ENCODE measurements at regions not wholly inside any gene's neighbourhood (a gene's known extent, or its start where the extent isn't known, plus 50 kb on each side); places are given as distances from the start of the nearest gene placed in this dataset.

DNA sequence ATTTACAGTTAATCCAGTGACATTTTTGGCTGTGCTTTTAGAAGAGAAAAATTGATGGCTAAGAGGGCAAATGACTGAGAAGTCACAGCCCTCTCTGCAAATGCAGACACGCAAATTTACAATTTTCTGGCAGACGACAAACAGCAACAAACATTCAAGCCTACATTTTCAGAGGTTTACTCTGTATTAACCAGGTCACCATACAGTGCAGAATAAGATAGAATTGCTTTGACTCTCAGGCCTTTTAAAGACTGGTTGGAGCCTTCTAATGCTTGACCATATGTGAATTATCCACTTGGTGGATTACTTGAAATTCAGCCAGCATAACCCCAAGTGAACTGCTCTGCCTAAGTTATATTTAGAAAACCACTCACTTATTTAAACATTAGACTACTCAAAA lies 65.5 kb upstream of the FOXN2 start:
- no peaks in the 10 kb centered on the region for H3K27me3 Mint-ChIP-seq (ENCODE audit: insufficient read depth, low read depth, poor library complexity)
- peaks cover 10% of the 10 kb centered on the region for H3K4me1 Mint-ChIP-seq
- TF ChIP-seq, protein P1, sequence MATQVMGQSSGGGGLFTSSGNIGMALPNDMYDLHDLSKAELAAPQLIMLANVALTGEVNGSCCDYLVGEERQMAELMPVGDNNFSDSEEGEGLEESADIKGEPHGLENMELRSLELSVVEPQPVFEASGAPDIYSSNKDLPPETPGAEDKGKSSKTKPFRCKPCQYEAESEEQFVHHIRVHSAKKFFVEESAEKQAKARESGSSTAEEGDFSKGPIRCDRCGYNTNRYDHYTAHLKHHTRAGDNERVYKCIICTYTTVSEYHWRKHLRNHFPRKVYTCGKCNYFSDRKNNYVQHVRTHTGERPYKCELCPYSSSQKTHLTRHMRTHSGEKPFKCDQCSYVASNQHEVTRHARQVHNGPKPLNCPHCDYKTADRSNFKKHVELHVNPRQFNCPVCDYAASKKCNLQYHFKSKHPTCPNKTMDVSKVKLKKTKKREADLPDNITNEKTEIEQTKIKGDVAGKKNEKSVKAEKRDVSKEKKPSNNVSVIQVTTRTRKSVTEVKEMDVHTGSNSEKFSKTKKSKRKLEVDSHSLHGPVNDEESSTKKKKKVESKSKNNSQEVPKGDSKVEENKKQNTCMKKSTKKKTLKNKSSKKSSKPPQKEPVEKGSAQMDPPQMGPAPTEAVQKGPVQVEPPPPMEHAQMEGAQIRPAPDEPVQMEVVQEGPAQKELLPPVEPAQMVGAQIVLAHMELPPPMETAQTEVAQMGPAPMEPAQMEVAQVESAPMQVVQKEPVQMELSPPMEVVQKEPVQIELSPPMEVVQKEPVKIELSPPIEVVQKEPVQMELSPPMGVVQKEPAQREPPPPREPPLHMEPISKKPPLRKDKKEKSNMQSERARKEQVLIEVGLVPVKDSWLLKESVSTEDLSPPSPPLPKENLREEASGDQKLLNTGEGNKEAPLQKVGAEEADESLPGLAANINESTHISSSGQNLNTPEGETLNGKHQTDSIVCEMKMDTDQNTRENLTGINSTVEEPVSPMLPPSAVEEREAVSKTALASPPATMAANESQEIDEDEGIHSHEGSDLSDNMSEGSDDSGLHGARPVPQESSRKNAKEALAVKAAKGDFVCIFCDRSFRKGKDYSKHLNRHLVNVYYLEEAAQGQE (IDR thresholded peaks at IDR 0.05; ENCODE audit: unreplicated experiment), result no peak
- TF ChIP-seq JUNB (IDR thresholded peaks at IDR 0.05; ENCODE audit: unreplicated experiment) (no peak), EZH2phosphoT487 (IDR thresholded peaks at IDR 0.05; ENCODE audit: unreplicated experiment) (no peak), NANOG (IDR thresholded peaks at IDR 0.05; ENCODE audit: borderline replicate concordance) (no peak), POLR2AphosphoS5 (IDR thresholded peaks at IDR 0.05; ENCODE audit: low read depth) (no peak), EZH2 (IDR thresholded peaks at IDR 0.05; ENCODE audit: low read depth, unreplicated experiment) (no peak), CREB1 (CRISPR knock-in tag; IDR thresholded peaks at IDR 0.05; ENCODE audit: low read depth) (no peak), ZNF114 (CRISPR knock-in tag; IDR thresholded peaks at IDR 0.05) (no peak)
- TF ChIP-seq, protein P2, sequence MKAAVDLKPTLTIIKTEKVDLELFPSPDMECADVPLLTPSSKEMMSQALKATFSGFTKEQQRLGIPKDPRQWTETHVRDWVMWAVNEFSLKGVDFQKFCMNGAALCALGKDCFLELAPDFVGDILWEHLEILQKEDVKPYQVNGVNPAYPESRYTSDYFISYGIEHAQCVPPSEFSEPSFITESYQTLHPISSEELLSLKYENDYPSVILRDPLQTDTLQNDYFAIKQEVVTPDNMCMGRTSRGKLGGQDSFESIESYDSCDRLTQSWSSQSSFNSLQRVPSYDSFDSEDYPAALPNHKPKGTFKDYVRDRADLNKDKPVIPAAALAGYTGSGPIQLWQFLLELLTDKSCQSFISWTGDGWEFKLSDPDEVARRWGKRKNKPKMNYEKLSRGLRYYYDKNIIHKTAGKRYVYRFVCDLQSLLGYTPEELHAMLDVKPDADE (IDR thresholded peaks at IDR 0.05), result no peak
- H2AFZ ChIP-seq, result no peak overlapping the region
- no peak overlapping the region for H3K27ac ChIP-seq (ENCODE audit: low read depth)
- no peaks in the 10 kb centered on the region for H3K9me3 Mint-ChIP-seq
- no peaks in the 10 kb centered on the region for H3K36me3 Mint-ChIP-seq (ENCODE audit: low read depth)
- ATAC-seq (no peak), DNase-seq (ENCODE audit: low spot score) (no peak)
- H3K9me2 ChIP-seq (ENCODE audit: insufficient read depth), result peaks cover 6% of the 10 kb centered on the region; the same call in 1 of the 2 replicates
- no peaks in the 10 kb centered on the region for H3K36me3 ChIP-seq (ENCODE audit: insufficient read depth)
- H3K79me2 ChIP-seq (replicated peaks; ENCODE audit: insufficient read depth), result no peaks in the 10 kb centered on the region
- H3K27ac Mint-ChIP-seq, result peak overlapping the region; percentile 56
- H3K4me1 ChIP-seq (ENCODE audit: insufficient read depth), result peaks cover 6% of the 10 kb centered on the region
- 0 out of 2 replicates have a peak overlapping the region, but pooled peaks have one; percentile 13 for H3K4me2 ChIP-seq
- H4K20me1 ChIP-seq (replicated peaks; ENCODE audit: insufficient read depth), result no peaks in the 10 kb centered on the region
- H3K4me3 ChIP-seq, result no peak overlapping the region
- H3K27me3 ChIP-seq (ENCODE audit: insufficient read depth), result no peaks in the 10 kb centered on the region
- no peak overlapping the region for H3K4me3 Mint-ChIP-seq
- no peaks in the 10 kb centered on the region for H3F3A ChIP-seq (replicated peaks; ENCODE audit: low read depth)

DNA sequence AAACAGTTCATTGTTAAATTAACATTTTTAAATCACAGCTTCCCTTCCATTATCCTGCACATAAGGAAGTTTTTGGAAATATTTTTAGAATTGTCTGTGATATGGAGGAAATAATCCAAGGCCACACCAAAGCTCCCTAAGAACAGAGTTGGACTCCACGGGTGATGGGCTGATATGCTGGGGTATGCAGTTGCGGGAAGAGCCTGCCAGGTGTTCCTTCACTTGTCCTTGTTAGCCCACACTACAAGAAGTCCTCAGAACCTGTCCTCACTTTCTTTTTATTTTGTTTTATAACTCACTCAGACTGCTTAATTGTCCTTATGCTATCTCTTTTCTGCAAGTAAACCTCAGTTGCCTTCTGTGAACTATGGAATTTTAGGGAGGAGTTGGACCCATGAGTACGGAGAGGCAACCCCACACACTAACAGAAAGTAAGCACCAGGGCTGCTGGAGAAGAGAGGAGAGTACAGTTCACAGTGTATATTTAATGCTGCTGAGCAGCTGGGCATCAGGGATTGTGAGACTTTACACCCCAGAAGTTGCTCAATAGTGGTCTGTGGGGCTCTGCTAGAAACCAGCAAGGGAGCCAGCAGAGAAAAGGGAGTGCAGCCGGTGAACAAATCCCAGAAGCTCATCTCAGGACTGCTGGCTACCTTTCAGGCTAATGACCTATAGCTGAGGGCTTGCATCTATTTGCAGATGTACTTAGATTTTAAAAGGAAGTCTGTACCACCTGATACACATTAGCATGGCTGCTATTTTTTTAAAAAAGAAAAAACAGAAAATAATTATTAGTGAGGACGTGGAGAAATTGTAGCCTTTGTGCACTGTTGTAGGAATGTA lies 64.6 kb upstream of the FOXN2 start:
- H2AFZ ChIP-seq, result peak overlapping the region; percentile 96
- no peak overlapping the region for H3K4me3 Mint-ChIP-seq
- H3K4me1 ChIP-seq (ENCODE audit: insufficient read depth), result peaks cover 6% of the 10 kb centered on the region
- ATAC-seq, result peak; percentile 51
- no peak overlapping the region for H3K27ac ChIP-seq (ENCODE audit: low read depth)
- peaks cover 10% of the 10 kb centered on the region for H3K4me1 Mint-ChIP-seq
- no peaks in the 10 kb centered on the region for H4K20me1 ChIP-seq (replicated peaks; ENCODE audit: insufficient read depth)
- H3K4me3 ChIP-seq, result no peak overlapping the region
- peaks cover 6% of the 10 kb centered on the region; the same call in 1 of the 2 replicates for H3K9me2 ChIP-seq (ENCODE audit: insufficient read depth)
- H3K36me3 Mint-ChIP-seq (ENCODE audit: low read depth), result no peaks in the 10 kb centered on the region
- H3K36me3 ChIP-seq (ENCODE audit: insufficient read depth), result no peaks in the 10 kb centered on the region
- no peaks in the 10 kb centered on the region for H3K79me2 ChIP-seq (replicated peaks; ENCODE audit: insufficient read depth)
- no peak overlapping the region; the same call in 1 of the 2 replicates for H3K27ac Mint-ChIP-seq
- H3K4me2 ChIP-seq, result no peak overlapping the region
- H3K9me3 Mint-ChIP-seq, result no peaks in the 10 kb centered on the region
- no peaks in the 10 kb centered on the region for H3K27me3 ChIP-seq (ENCODE audit: insufficient read depth)
- no peak for DNase-seq (ENCODE audit: low spot score)
- H3F3A ChIP-seq (replicated peaks; ENCODE audit: low read depth), result no peaks in the 10 kb centered on the region
- H3K27me3 Mint-ChIP-seq (ENCODE audit: insufficient read depth, low read depth, poor library complexity), result no peaks in the 10 kb centered on the region
- TF ChIP-seq, protein P3, sequence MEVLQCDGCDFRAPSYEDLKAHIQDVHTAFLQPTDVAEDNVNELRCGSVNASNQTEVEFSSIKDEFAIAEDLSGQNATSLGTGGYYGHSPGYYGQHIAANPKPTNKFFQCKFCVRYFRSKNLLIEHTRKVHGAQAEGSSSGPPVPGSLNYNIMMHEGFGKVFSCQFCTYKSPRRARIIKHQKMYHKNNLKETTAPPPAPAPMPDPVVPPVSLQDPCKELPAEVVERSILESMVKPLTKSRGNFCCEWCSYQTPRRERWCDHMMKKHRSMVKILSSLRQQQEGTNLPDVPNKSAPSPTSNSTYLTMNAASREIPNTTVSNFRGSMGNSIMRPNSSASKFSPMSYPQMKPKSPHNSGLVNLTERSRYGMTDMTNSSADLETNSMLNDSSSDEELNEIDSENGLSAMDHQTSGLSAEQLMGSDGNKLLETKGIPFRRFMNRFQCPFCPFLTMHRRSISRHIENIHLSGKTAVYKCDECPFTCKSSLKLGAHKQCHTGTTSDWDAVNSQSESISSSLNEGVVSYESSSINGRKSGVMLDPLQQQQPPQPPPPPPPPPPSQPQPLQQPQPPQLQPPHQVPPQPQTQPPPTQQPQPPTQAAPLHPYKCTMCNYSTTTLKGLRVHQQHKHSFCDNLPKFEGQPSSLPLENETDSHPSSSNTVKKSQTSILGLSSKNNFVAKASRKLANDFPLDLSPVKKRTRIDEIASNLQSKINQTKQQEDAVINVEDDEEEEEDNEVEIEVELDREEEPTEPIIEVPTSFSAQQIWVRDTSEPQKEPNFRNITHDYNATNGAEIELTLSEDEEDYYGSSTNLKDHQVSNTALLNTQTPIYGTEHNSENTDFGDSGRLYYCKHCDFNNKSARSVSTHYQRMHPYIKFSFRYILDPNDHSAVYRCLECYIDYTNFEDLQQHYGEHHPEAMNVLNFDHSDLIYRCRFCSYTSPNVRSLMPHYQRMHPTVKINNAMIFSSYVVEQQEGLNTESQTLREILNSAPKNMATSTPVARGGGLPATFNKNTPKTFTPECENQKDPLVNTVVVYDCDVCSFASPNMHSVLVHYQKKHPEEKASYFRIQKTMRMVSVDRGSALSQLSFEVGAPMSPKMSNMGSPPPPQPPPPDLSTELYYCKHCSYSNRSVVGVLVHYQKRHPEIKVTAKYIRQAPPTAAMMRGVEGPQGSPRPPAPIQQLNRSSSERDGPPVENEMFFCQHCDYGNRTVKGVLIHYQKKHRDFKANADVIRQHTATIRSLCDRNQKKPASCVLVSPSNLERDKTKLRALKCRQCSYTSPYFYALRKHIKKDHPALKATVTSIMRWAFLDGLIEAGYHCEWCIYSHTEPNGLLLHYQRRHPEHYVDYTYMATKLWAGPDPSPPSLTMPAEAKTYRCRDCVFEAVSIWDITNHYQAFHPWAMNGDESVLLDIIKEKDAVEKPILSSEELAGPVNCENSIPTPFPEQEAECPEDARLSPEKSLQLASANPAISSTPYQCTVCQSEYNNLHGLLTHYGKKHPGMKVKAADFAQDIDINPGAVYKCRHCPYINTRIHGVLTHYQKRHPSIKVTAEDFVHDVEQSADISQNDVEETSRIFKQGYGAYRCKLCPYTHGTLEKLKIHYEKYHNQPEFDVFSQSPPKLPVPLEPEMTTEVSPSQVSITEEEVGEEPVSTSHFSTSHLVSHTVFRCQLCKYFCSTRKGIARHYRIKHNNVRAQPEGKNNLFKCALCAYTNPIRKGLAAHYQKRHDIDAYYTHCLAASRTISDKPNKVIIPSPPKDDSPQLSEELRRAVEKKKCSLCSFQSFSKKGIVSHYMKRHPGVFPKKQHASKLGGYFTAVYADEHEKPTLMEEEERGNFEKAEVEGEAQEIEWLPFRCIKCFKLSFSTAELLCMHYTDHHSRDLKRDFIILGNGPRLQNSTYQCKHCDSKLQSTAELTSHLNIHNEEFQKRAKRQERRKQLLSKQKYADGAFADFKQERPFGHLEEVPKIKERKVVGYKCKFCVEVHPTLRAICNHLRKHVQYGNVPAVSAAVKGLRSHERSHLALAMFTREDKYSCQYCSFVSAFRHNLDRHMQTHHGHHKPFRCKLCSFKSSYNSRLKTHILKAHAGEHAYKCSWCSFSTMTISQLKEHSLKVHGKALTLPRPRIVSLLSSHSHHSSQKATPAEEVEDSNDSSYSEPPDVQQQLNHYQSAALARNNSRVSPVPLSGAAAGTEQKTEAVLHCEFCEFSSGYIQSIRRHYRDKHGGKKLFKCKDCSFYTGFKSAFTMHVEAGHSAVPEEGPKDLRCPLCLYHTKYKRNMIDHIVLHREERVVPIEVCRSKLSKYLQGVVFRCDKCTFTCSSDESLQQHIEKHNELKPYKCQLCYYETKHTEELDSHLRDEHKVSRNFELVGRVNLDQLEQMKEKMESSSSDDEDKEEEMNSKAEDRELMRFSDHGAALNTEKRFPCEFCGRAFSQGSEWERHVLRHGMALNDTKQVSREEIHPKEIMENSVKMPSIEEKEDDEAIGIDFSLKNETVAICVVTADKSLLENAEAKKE (CRISPR knock-in tag; IDR thresholded peaks at IDR 0.05), result no peak
- no peak for TF ChIP-seq POLR2AphosphoS5 (IDR thresholded peaks at IDR 0.05; ENCODE audit: low read depth)
- TF ChIP-seq CREB1 (CRISPR knock-in tag; IDR thresholded peaks at IDR 0.05; ENCODE audit: low read depth), result no peak
- TF ChIP-seq NANOG (IDR thresholded peaks at IDR 0.05; ENCODE audit: borderline replicate concordance), result no peak

Data from GM23338 (cell line).